ENCODE measurements at regions not wholly inside any gene's neighbourhood (a gene's known extent, or its start where the extent isn't known, plus 50 kb on each side); places are given as distances from the start of the nearest gene placed in this dataset.

- H3K9me1 ChIP-seq (ENCODE audit: control insufficient read depth, extremely low read depth, insufficient read depth, low read length) = no peaks in the 10 kb centered on the region
- H3K36me3 ChIP-seq (ENCODE audit: control insufficient read depth in 2 of 2, extremely low read depth in 1 of 2, insufficient read depth in 2 of 2, low read length in 2 of 2) = no peaks in the 10 kb centered on the region
- H3K4me2 ChIP-seq (ENCODE audit: control insufficient read depth, extremely low read depth, insufficient read depth, low read depth, low read length) = no peak overlapping the region
- H3K4me3 ChIP-seq (ENCODE audit: control insufficient read depth in 2 of 3, extremely low read depth in 1 of 3, insufficient read depth in 2 of 3, low read depth in 1 of 3, low read length in 3 of 3) = no peak overlapping the region
- H2AFZ ChIP-seq (ENCODE audit: control insufficient read depth, low read length) = no peak overlapping the region
- H3K4me1 ChIP-seq (ENCODE audit: control insufficient read depth, extremely low read depth, insufficient read depth, low read length) = no peaks in the 10 kb centered on the region
- no peak overlapping the region for H3K9ac ChIP-seq (ENCODE audit: control insufficient read depth, extremely low read depth, insufficient read depth, low read length)
- H3K27me3 ChIP-seq (ENCODE audit: control insufficient read depth, extremely low read depth, insufficient read depth, low read length) = no peaks in the 10 kb centered on the region
- H3K79me2 ChIP-seq (ENCODE audit: control insufficient read depth, insufficient read depth, low read length) = no peaks in the 10 kb centered on the region
- TF ChIP-seq EZH2 (IDR thresholded peaks at IDR 0.05; ENCODE audit: low read length) = no peak
- no peak for TF ChIP-seq CTCF (optimal IDR thresholded peaks at IDR 0.05 in 1 of 3, IDR thresholded peaks at IDR 0.05 in 1 of 3, conservative IDR thresholded peaks at IDR 0.05 in 1 of 3; ENCODE audit: extremely low read depth in 1 of 3, insufficient read depth in 2 of 3, low read length in 3 of 3)
- DNase-seq (ENCODE audit: low read depth, low spot score) (no peak), FAIRE-seq (no peak)
- dilution Hi-C loops (cut with MboI; ENCODE audit: extremely low pct_ligation_motif_present, low sequenced_read_pairs) = no loop called here
- no peaks in the 10 kb centered on the region for H4K20me1 ChIP-seq (ENCODE audit: control insufficient read depth, extremely low read depth, insufficient read depth, low read length)
- H3K9me3 ChIP-seq (ENCODE audit: control insufficient read depth, low read depth, low read length) = no peaks in the 10 kb centered on the region
- no peak overlapping the region for H3K27ac ChIP-seq (ENCODE audit: control insufficient read depth, insufficient read depth, low read length)
These were observed 107.0 kb upstream of the NUDT12 start for GRCh38 chr5:103669615-103670014.

DNA sequence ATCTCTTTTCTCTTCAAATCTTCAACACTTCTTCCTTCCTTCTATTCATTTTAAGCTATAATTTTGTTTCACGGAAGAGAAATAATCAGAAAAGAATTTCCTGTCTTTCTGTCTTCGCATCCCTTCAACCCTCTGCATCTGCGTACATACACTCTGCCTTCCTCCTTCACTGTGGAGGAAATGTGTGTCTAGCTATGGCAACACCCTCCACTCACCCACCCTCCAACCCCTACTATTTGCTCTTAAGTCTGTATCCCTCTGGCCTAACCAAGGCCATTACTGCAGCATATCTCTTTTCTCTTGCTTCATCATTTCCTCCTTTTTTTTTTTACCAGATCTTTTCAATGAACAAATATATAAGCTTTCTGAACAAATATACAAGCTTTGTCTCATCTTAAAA is 105.7 kb upstream of the NUDT12 start:
- H3K9ac ChIP-seq (ENCODE audit: control insufficient read depth, extremely low read depth, insufficient read depth, low read length) = no peak overlapping the region
- TF ChIP-seq CTCF (optimal IDR thresholded peaks at IDR 0.05 in 1 of 3, IDR thresholded peaks at IDR 0.05 in 1 of 3, conservative IDR thresholded peaks at IDR 0.05 in 1 of 3; ENCODE audit: extremely low read depth in 1 of 3, insufficient read depth in 2 of 3, low read length in 3 of 3) (no peak), EZH2 (IDR thresholded peaks at IDR 0.05; ENCODE audit: low read length) (no peak)
- H3K27me3 ChIP-seq (ENCODE audit: control insufficient read depth, extremely low read depth, insufficient read depth, low read length) = no peaks in the 10 kb centered on the region
- no peaks in the 10 kb centered on the region for H3K4me1 ChIP-seq (ENCODE audit: control insufficient read depth, extremely low read depth, insufficient read depth, low read length)
- H2AFZ ChIP-seq (ENCODE audit: control insufficient read depth, low read length) = no peak overlapping the region
- H4K20me1 ChIP-seq (ENCODE audit: control insufficient read depth, extremely low read depth, insufficient read depth, low read length) = no peaks in the 10 kb centered on the region
- dilution Hi-C loops (cut with MboI; ENCODE audit: extremely low pct_ligation_motif_present, low sequenced_read_pairs) = no loop called here
- H3K4me2 ChIP-seq (ENCODE audit: control insufficient read depth, extremely low read depth, insufficient read depth, low read depth, low read length) = no peak overlapping the region
- H3K4me3 ChIP-seq (ENCODE audit: control insufficient read depth in 2 of 3, extremely low read depth in 1 of 3, insufficient read depth in 2 of 3, low read depth in 1 of 3, low read length in 3 of 3) = no peak overlapping the region
- H3K36me3 ChIP-seq (ENCODE audit: control insufficient read depth in 2 of 2, extremely low read depth in 1 of 2, insufficient read depth in 2 of 2, low read length in 2 of 2) = no peaks in the 10 kb centered on the region
- DNase-seq (ENCODE audit: low read depth, low spot score) (no peak), FAIRE-seq (no peak)
- H3K79me2 ChIP-seq (ENCODE audit: control insufficient read depth, insufficient read depth, low read length) = no peaks in the 10 kb centered on the region
- H3K27ac ChIP-seq (ENCODE audit: control insufficient read depth, insufficient read depth, low read length) = no peak overlapping the region
- no peaks in the 10 kb centered on the region for H3K9me3 ChIP-seq (ENCODE audit: control insufficient read depth, low read depth, low read length)
- H3K9me1 ChIP-seq (ENCODE audit: control insufficient read depth, extremely low read depth, insufficient read depth, low read length) = no peaks in the 10 kb centered on the region
